ENCODE measurements at regions not wholly inside any gene's neighbourhood (a gene's known extent, or its start where the extent isn't known, plus 50 kb on each side); places are given as distances from the start of the nearest gene placed in this dataset.

DNA sequence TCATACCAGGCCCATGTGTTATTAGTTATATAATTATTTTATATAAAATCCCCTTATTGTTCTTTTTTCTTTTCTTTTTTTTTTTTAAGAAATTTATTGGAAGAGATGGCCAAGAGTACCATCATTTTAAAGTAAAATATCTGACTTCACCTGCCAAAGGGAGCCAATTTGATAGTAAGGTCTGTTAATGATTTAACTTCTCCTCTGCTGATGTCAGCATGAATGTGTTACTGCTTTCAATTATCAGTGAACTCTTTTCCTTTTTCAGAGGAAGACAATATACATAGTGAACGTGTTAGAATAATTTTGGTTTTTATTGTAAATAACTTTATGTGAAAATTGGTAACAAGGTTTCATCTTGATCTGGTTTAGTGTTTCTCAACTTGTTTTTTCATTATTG, 409.6 kb downstream of the SH3GL2 start:
- H2AFZ ChIP-seq (ENCODE audit: low read depth, low read length) = no peak overlapping the region
- 0% methylated on average over 1 of the region's 1 CpG for WGBS (ENCODE audit: insufficient coverage, low coverage, missing lambda C conversion rate)
- no peaks in the 10 kb centered on the region for H3K36me3 ChIP-seq (ENCODE audit: control insufficient read depth, insufficient read depth, low read length)
- H4K20me1 ChIP-seq (replicated peaks; ENCODE audit: control insufficient read depth, insufficient read depth, low read length) = no peaks in the 10 kb centered on the region
- TF ChIP-seq ZC3H11A (IDR thresholded peaks at IDR 0.05; ENCODE audit: low read depth, low read length) (no peak), ZNF217 (CRISPR knock-in tag; IDR thresholded peaks at IDR 0.05) (no peak), RCOR1 (IDR thresholded peaks at IDR 0.05; ENCODE audit: borderline replicate concordance in 1 of 2, low read depth in 2 of 2, low read length in 2 of 2) (no peak), ZBTB33 (CRISPR knock-in tag; IDR thresholded peaks at IDR 0.05) (no peak), NFE2L1 (tag; IDR thresholded peaks at IDR 0.05; ENCODE audit: borderline replicate concordance, low read depth) (no peak), ZKSCAN3 (CRISPR knock-in tag; IDR thresholded peaks at IDR 0.05) (no peak), ZNF778 (CRISPR knock-in tag; IDR thresholded peaks at IDR 0.05) (no peak), SMAD1 (IDR thresholded peaks at IDR 0.05; ENCODE audit: low read depth, low read length, partially characterized antibody) (no peak), ZNF644 (tag; IDR thresholded peaks at IDR 0.05; ENCODE audit: low read depth) (no peak), TOE1 (IDR thresholded peaks at IDR 0.05; ENCODE audit: borderline replicate concordance) (no peak), TOE1 (CRISPR knock-in tag; IDR thresholded peaks at IDR 0.05; ENCODE audit: borderline replicate concordance, low read depth) (no peak), HDAC6 (IDR thresholded peaks at IDR 0.05; ENCODE audit: low read depth, low read length) (no peak), ZNF12 (CRISPR knock-in tag; IDR thresholded peaks at IDR 0.05) (no peak), SRF (CRISPR knock-in tag; IDR thresholded peaks at IDR 0.05) (no peak)
- TF ChIP-seq, protein P1, sequence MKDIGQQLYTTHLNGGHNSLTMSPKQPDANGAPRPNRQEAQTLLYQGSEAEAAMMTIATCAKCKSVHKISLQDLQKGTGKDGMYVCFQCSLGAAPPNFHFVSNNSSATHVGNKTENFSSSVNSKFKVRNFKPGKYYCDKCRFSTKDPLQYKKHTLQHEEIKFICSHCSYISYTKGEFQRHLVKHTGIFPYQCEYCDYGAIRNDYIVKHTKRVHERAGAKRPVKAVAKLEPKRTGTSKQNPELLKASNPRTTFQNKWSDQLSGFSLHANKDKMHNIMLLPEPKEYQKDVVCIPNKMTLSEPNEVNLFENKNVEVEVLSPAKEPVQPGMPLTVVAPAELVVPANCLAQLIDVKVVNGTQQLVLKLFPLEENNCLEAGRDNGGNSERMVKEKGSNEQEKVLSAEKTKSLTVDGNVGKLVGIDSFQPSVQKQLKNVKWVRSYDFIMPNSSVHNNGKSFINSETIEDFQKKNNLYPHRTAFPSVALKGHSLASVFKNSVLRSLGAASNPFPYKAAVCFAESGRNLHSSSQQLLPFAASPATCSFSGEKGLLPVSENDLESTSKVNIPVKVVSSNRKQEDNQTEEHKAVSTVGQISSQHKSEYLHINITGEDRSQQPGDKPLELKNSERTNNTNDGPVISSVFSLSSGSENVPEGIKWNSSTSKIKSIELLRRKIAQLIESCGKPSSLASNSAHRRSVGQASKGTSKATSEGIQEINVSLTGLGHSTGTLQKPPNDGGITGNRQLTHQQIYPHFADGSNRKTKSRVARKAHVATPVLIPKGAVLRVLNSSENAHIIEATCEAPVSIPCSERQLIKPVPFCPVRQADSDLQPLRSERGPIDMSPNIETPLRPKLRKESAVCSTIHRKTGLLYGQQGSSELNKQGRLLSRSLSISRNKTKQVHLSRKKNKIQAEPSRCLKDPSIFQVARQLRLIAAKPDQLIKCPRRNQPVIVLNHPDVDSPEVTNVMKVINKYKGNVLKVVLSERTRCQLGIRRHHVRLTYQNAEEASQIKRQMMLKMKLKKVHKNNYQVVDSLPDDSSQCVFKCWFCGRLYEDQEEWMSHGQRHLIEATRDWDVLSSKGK (CRISPR knock-in tag; IDR thresholded peaks at IDR 0.05) = no peak
- no peaks in the 10 kb centered on the region for H3K79me2 ChIP-seq (ENCODE audit: control insufficient read depth, insufficient read depth, low read length)
- H3K27me3 ChIP-seq (ENCODE audit: control insufficient read depth in 2 of 2, insufficient read depth in 2 of 2, low read length in 2 of 2) = no peaks in the 10 kb centered on the region
- CTCF ChIA-PET (ENCODE audit: low intra/inter-chr PET ratio) = no interaction called here
- H3K27ac ChIP-seq (ENCODE audit: extremely low read depth, low read depth, low read length) = no peak overlapping the region
- in situ Hi-C loops (cut with MboI) = no loop called here
- no TSS peak for BruUV-seq (replicated peaks)
- FAIRE-seq (no peak), ATAC-seq (no peak), DNase-seq (ENCODE audit: extremely low read depth in 1 of 4, low spot score in 3 of 4) (no peak)
- intact Hi-C loops (cut with micrococcal nuclease) = no loop called here
- no peak overlapping the region for H3K4me3 ChIP-seq
- H3K4me2 ChIP-seq (ENCODE audit: insufficient read depth, low read length) = no peak overlapping the region
- no peaks in the 10 kb centered on the region for H3K9me3 ChIP-seq (replicated peaks; ENCODE audit: control insufficient read depth, insufficient read depth, low read depth, low read length)
- POLR2A ChIA-PET = no interaction called here
- H3K4me1 ChIP-seq (replicated peaks in 1 of 2; ENCODE audit: control insufficient read depth in 2 of 2, insufficient read depth in 2 of 2, low read length in 2 of 2) = no peaks in the 10 kb centered on the region
- no peak overlapping the region for H3K9ac ChIP-seq (ENCODE audit: insufficient read depth in 1 of 2, low read depth in 2 of 2, low read length in 2 of 2)
- no peaks in the 10 kb centered on the region for H3K9me1 ChIP-seq (ENCODE audit: control insufficient read depth, insufficient read depth, low read length)

All from K562 (cell line).